GM19238 (cell line): ENCODE measurements at regions not wholly inside any gene's neighbourhood (a gene's known extent, or its start where the extent isn't known, plus 50 kb on each side); places are given as distances from the start of the nearest gene placed in this dataset.

ENCODE experiments used
- DNase-seq: peaks from one replicate; pipeline ENCODE4 v3.0.0; 2011; ENCODE audit warnings: low spot score; ENCODE audit not compliant: insufficient read length

DNA sequence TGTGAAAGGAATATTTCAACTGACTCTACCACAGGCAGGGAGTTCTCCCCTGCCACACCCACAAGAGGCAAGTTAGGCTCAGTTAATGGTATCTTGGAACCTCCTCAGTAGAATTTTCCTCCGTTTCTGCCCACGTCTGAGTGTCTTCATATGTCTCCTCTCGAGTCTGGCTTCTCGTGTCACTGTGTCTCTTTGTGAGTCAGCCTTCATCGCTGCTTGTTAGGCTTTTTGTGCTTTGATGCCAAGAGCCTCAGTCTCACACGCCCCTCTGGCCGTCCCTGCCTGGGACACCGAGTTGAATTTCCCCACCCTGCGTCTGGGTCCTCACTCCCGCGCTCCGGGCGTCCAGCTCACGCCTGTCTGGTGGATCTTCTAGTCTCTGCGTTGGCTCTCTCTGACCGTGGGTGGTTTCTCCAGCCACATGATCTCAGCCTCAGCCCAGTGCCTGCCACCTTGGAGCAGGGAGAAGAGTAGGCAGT lies 125.7 kb upstream of the GADD45A start:
- no peak for DNase-seq

DNA sequence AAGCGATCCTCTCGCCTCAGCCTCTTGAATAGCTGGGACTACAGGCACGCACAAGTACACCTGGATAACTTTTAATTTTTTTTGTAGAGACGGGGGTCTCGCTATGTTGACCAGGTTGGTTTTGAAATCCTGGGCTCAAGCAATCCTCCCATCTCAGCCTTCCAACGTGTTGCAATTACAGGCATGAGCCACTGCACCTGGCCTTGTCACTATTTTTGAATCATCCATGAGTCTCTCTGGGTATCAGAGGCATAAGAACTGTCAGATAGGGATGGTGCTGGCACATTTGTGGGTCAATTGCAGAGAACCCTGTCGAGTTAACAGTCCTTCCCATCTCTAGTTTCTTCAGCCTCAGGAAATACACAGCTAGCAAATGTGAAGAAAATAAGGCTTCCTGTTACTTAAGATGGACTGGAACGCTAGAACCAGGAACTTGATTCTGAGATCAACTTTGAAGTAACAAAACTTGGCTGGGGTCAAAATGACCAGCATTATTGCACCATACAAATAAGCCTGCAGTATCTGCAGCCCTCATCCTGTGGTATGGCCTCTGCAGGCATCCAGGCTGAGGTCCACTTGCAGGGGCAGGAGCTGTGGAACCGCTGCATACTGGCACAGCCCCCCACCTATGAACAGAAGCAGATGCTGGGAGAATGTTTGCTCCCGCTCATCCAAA lies 124.3 kb upstream of the GADD45A start:
- DNase-seq: no peak

DNA sequence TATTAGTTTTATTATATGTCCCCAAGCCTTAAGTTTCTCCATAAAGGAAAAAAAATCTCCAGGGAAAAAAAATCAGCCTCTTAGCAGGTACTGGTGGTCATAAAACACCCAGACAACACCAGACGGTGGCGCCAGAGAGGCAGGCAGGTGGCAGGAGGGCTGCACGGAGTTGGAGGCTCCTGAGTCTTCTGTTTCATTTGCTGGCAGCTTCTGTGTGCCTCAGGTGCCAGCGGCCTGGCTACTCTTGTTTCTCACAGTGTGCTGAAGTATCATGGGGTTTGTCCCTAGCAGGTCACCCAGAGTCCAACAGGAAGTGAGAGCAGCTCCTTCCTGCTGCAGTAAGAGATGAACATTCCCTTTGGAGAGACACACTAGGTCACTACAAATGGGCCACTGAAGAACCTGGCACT lies 123.3 kb upstream of the GADD45A start:
- peak; percentile 68 for DNase-seq

DNA sequence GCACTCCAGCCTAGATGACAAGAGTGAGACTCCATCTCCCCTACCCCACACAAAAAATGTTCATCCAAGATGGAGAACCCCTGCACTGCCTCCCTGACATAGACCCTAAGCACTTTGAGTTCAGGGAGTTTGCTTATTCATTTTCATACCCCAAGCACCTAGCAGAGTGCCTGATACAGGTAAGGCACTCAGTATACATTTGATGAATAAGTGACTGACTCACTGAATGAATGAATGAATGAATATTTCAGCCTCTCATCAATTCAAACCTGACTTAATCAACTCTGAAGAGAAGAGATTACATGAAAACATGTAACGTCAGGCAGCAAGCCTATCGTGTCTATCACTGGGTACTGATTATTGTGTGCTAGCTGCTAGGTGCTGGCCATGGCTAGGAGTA lies 121.3 kb upstream of the GADD45A start:
- no peak for DNase-seq

DNA sequence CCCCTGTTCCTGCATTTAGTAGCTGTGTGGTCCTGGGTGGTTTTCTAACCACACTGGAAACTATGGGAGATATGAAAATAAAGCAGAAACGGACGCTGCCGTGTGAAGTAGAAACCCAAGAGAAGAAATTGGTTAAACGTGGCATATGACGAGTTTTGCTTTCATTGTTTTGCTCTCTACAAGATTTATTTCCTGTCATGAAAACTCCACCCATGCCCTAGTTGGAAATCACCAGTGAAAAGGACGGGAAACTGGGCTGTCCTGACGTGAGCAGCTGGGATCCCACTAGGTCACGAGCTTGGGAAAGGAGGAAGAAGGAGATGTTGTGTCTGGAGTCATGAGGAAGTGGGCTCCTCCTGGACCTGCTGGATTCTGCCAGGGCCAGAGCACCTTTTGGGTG lies 120.8 kb upstream of the GADD45A start:
- no peak for DNase-seq

DNA sequence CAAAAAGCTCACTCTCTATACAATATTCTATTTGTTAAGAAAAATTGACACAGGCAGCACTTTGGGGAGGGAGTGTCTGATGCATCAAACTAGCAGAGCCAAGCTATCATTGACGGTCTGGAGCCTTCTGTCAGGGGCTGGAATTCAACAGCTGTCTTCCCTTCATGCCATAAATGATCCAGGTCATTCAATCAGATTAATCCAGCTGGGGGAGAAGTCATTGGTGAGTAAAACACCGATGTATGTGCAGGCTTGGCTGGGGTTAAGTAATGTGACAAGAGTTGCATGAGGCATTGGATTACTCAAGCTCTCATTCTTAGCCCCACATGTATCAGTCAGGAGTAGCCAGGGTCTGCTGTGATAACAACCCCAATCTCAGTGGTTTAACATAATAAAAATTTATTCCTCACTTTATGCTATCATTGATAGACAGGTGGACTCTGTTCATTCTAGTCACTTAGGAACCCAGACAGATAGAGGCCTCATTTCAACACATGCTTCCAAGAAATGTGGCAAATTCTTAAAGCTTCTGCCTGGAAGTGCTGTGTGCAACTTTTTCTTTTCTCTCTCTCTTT lies 118.1 kb upstream of the GADD45A start:
- DNase-seq: no peak

DNA sequence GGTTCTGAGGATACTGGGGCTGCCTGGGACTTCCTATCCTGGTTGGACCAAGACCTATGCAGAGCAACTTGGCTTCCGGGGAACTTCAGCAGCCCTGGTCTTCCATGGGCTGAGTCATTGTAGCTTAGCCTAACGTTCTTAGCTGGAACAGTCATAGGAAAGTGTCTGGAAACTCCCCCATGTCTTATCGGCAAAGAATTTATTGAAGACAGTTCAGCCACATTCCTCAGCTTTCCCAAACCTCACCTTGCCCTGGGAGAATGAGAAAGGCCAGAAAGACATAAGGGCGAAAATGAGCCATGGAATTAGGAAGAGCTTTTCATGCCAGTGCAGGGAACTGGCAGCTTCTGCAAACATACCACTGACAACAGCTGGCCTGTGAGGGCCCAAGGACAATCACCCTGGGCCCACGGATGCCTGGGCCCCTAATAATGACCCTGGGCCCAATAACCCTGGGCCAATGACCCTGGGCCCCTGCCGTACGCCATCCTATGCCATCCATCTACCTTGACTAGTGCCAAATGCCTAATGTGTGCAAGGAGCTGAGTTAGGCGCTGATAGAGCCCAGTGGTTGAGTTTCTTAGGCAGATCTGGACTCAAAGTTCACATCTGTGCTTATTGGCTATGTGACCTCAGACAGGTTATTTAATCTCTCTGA lies 114.4 kb upstream of the GADD45A start:
- DNase-seq: no peak

DNA sequence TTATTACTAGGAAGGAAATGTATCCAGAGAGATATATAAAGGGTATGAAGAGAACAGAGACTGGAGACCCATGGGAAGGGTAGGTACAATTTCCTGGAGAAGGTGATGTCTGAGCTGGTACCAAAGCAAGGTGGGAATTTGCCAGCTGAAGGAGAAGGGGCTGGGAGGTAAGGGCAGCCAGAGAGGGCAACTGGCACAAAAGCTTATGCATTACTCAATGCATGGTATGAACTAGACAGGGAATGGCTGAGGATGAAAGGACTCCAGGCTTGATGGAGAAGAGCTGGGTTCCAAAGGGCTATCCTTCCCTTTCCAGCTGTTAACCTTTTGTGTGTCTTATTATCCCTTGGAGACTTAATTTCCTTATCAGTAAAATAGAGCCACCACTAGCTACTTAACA lies 113.6 kb upstream of the GADD45A start:
- DNase-seq: no peak

DNA sequence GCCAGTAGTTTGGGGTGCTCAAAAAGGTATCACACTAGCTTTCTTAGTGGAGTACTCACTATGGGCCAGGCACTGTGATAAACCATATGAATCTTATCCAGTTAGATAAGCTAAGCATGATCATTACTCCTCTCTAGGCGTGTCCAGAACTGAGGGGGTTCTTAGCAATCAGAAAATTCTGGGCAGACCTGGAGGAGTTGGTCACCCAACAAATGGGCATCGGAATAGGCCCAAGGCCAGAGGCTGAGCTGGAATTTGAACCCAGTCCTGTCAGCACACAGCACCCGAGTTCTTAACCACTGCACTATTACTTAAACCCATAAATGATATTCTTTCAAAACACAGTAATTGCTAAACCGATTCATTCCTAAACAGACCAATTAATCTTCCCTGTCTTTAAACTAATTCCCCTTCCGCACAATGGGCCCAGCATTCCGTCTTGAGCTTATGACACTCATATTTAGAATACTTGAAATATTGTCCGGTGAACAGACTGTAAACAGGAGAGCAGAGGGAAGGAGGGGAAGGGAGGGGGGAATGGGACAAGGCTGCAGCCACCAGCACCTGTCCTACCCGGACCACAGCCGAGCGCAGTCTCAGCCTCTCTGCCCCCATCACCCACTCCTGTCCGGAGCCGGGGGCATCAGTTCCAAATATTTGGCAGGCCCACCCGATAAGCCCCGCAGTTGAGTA lies 113.0 kb upstream of the GADD45A start:
- no peak for DNase-seq

DNA sequence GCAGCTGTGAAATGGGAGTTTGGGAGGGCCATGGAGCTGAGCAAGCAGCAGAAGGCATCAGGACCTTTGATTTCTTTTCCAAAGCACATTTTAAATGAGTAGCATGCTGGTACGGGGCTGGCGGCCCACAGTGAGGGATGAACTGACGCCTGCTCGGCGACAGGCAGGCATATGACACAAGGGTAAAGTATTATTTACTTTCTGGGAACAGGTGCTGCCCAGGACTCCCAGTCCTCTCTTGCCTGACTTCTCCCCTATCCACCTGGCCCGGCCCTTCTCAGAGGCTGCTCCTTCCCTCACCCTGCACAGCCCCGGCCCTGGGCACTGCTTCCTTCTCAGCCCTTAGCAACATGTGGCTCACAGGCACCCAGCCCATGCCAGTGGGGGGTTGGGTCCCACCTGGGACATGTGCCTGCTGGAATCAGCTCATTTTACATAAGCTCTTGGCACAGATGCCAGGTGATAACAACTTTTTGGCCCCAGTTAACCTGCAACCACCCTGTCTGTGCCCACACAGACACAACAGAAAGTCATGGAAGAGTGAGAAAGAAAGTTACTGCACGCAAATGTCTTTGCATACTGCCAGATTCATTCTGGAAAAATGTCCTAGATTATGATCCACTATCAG lies 112.3 kb upstream of the GADD45A start:
- no peak for DNase-seq

DNA sequence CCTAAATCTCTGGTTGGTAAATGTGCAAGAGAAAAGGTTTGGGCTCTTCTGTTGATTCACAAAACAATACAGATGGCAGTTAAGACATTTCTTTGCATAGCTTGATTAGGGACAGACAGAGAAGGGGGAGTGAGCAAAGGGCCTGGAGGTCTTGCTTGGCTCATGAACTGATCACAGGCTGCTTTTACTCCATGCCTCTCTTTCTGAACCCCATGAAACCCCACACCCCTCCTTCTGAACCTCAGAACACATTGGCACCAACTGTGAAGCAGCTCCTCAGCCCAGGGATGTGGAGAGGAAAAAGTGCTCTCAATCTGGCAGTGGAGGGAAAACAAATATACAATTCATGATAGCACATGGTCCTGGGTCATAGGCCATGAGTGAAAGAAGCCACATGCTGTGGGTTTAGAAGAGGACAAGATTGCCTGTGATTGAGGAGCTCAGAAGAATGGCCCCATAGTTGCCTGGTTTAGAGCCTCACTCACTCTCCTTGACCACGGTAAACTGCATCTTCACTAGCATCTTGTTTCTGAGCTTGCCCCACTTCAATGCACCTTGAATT lies 111.6 kb upstream of the GADD45A start:
- DNase-seq: no peak

DNA sequence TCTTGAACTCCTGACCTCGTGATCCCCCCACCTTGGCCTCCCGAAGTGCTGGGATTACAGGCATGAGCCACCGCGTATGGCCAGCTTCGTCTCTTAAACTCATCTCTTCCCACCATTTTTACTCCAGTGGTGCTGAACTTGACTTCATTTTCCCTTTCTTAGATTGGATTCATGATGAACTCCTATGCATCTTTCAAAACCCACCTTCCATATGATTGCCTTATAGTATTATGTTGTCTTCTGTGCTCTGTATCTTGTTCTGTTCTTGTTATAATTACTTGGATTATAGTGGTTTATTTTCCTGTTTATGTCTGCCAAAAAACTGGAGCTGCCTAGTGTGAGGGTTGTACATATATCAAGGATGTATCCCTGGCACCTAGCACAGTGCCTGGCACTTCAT lies 110.8 kb upstream of the GADD45A start:
- no peak for DNase-seq

DNA sequence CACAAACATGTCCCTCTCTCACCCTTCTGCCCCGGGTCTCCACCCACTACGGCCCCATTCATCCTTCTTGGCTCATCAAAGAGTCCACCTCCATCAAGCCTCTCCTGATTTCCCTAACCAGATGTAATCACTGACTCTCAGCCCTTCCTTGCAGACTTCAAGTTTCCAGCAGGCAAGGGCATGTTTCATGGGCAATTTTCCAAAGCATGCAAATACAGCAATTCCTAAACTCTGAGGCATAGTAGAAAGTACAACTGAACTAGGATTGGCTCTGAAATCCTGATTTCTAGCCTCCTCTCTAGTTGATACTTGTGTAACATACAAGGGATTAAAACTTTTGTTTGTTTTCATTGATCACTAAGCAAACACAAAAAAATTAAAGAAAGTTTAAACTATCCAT lies 109.1 kb upstream of the GADD45A start:
- DNase-seq: no peak

DNA sequence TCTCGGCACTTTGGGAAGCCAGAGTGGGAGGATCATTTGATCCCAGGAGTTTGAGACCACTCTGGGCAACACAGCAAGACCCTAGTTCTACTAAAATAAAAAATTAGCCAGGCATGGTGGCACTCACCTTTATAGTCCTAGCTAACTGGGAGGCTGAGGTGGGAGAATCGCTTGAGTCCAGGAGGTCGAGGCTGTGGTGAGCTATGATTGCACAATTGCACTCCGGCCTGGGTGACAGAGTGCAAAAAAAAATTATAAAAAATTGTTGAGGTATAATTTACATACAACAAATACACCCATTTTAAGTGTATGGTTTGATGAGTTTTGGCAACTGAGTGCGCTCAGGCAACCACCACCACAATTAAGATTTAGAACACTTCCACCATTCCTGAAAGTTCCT lies 108.5 kb upstream of the GADD45A start:
- no peak for DNase-seq

DNA sequence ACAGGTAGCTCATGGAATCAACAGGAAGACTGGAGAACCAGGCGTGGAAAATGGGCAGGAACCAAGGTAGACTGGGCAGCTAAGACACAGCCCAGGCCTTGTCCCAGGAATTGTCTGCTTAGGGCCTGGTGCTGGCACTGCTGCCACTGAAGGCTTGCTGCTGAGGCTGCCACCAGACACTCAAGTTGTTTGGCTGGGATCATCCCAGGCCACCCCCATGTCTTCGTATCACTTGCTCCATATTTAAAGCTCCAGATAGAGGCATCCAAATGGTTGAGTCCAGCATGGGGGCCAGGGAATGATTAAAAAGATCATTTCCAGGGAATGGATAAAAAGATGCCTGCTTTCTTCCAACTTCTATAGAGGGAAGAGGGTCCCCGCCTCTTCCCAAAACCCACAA lies 107.4 kb upstream of the GADD45A start:
- DNase-seq: no peak

DNA sequence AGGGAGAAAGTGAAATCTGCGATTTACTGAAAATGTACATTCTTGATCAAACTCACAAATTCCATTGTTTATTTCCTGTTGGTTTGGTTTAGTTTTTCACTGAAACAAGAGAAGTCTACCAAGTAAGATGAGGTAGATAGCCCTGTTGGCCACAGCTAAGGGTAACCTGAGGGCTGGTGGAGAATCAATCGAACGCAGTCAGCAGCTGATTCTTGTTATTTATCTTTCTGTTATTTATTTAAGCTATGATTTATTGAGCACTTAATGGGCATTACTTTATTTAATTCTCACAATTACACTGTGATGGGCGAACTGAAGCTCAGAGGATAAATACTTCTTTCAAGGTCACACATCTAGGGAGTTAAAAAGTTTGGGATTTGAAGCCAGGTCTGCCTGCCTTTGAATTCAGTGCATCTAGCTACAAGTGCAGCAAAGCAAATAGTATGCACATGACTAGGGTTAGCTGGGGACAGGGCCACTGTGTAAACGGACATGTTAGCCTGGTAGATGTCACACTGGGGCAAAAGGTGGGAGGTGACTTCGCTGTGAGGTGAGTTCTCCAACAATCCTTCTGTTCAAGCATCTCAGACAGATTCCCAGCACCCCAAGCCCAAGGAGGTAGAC lies 106.5 kb upstream of the GADD45A start:
- no peak for DNase-seq

DNA sequence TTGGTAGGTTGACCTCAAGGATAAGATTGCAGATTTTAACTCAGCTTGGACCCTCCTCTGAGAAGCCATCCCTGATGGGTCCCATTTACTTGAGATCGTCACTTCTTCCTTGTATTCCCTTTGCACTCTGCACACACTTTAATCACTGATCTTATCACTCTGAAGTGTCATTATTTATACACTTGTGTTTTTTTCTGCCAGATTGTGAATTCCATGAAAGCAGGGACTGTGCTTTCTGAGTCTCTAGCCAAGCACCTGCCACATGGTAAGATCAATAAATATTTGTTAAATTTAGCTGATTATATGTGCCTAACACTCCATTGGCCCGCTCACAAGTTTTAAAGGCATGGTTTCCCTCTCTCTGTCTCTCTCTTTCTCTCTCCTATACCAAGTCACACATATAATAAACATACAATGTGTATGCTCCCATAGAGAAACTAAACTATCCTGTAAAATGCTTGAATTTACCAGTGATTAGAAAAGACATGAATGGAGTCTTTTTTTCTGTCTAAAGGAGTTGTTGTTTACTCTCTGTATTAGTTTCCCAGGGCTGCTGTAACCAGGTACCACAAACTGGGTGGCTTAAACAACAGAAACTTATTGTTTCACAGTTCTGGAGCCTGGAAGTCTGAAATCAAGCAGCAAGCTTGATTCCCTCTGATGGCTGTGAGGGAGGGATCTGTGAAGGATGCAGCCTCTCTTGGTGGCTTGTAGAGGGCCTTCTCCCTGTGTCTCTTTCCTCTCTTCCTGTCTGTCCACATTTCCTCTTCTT lies 105.2 kb upstream of the GADD45A start:
- no peak for DNase-seq

DNA sequence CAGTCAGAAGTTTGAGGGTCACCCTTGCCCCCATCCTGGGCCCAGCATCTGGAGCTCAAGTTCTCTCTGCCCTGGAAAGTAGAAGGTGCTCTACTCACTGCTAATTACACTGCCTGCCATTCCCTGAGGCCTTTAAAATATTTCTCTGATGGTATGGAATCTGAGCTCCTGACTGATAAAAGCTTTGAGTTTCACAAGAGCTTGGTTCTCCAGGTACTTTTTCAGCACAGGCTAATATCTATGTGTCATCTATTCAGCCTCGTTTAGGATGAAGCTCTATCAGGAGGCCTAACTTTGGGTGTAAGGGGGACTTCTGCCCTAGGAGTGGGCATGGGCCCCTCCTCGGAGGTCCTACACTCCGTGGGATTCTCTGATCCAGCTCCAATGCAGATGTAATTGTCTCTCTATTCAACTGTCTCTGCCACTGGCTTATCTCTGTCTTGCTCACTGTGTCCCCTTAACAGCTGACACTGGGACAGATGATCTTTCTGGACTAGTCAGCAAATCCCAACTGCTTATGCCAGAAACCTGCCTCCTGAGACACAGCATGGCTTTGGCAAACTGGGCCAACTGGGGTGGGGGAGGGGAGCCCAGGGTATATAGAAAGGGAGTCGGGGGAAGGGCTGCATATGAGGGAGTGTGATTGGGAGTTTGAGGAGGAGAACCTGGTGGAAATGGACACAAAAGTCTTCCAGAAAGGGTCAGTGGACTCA lies 104.2 kb upstream of the GADD45A start:
- no peak for DNase-seq

DNA sequence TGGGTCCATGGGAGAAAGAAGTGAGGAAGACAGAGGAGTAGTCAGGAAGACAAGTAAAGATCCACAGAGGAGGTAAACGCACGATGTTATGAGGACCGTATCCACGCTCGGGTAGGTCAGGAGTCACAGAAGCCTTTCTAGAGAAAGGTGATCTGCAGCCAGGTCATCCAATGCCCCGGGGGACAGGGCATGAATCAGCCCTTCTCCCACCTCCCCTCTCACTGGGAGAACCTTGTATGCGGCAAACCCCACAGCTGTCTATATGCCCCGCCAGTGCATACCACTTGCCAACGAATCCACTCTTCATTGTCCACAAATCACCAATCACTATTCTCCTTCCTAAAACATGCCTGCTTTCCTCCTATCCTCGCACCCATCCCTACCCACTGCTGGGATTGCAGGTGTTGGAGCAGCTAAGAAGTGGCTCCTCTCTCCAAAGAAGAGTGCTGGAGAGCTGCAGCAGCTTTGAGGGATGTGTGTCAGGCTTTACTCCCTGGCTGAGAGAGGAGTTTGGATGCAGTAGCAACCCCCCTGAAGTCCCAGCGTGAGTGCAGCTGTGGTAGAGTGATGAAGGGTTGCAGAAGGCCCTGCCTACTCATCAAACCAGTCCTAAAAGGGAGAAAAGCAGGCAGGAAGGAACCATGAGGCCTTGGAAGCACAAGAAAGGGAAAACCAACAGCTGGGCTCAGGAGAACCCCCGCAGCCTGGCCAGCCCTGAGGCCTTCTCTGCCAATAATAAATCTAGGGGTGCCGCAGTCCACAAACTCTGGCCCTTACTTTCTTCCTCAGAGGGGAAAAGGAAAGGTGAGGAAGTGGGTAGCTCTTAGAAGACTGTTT lies 102.2 kb upstream of the GADD45A start:
- no peak for DNase-seq
